ENCODE measurements at regions not wholly inside any gene's neighbourhood (a gene's known extent, or its start where the extent isn't known, plus 50 kb on each side); places are given as distances from the start of the nearest gene placed in this dataset.
"Not testable (repeated sequence)": the region's sequence is repeated elsewhere in the genome, so short reads cannot be mapped to it uniquely, and the experiment has no call there.

- no peak overlapping the region for H3K4me2 ChIP-seq (ENCODE audit: insufficient read depth, low read length)
- WGBS (ENCODE audit: insufficient coverage, low coverage, missing lambda C conversion rate): 0% methylated on average over 4 of the region's 4 CpGs
- no TSS peak for BruUV-seq (replicated peaks)
- H3K27ac ChIP-seq (ENCODE audit: extremely low read depth, low read depth, low read length): no peak overlapping the region
- POLR2A ChIA-PET: no interaction called here
- H3K9me1 ChIP-seq (ENCODE audit: control insufficient read depth, insufficient read depth, low read length): no peaks in the 10 kb centered on the region
- H3K79me2 ChIP-seq (ENCODE audit: control insufficient read depth, insufficient read depth, low read length): no peaks in the 10 kb centered on the region
- CTCF ChIA-PET (ENCODE audit: low intra/inter-chr PET ratio): no interaction called here
- no peak for FAIRE-seq
- intact Hi-C loops (cut with micrococcal nuclease): no loop called here
- H3K4me1 ChIP-seq (replicated peaks in 1 of 2; ENCODE audit: control insufficient read depth in 2 of 2, insufficient read depth in 2 of 2, low read length in 2 of 2): no peaks in the 10 kb centered on the region
- DNase-seq (ENCODE audit: extremely low read depth in 1 of 4, low spot score in 3 of 4): no peak
- no peaks in the 10 kb centered on the region for H3K36me3 ChIP-seq (ENCODE audit: control insufficient read depth, insufficient read depth, low read length)
- H3K9ac ChIP-seq (ENCODE audit: insufficient read depth in 1 of 2, low read depth in 2 of 2, low read length in 2 of 2): no peak overlapping the region
- in situ Hi-C loops (cut with MboI): no loop called here
- no peaks in the 10 kb centered on the region for H4K20me1 ChIP-seq (replicated peaks; ENCODE audit: control insufficient read depth, insufficient read depth, low read length)
- ATAC-seq: no peak
- no peaks in the 10 kb centered on the region for H3K9me3 ChIP-seq (replicated peaks; ENCODE audit: control insufficient read depth, insufficient read depth, low read depth, low read length)
- no peak overlapping the region for H2AFZ ChIP-seq (ENCODE audit: low read depth, low read length)
- H3K27me3 ChIP-seq (ENCODE audit: control insufficient read depth in 2 of 2, insufficient read depth in 2 of 2, low read length in 2 of 2): no peaks in the 10 kb centered on the region; a peak in 2 of 5 replicates
- no peak overlapping the region for H3K4me3 ChIP-seq
- TF ChIP-seq ARNT (IDR thresholded peaks at IDR 0.05) (no peak), NFATC3 (IDR thresholded peaks at IDR 0.05) (no peak), U2AF2 (optimal IDR thresholded peaks at IDR 0.05; ENCODE audit: low read depth, low read length) (no peak)
Measured at GRCh38 chr10:4226941-4227540, 442.0 kb upstream of the KLF6 start.

GRCh38 chr10:4224178-4224577 is 439.2 kb upstream of the KLF6 start:
- H3K27me3 ChIP-seq (ENCODE audit: control insufficient read depth in 2 of 2, insufficient read depth in 2 of 2, low read length in 2 of 2): no peaks in the 10 kb centered on the region; a peak in 2 of 5 replicates
- no TSS peak for BruUV-seq (replicated peaks)
- H3K4me1 ChIP-seq (replicated peaks in 1 of 2; ENCODE audit: control insufficient read depth in 2 of 2, insufficient read depth in 2 of 2, low read length in 2 of 2): no peaks in the 10 kb centered on the region
- H2AFZ ChIP-seq (ENCODE audit: low read depth, low read length): no peak overlapping the region
- H3K79me2 ChIP-seq (ENCODE audit: control insufficient read depth, insufficient read depth, low read length): no peaks in the 10 kb centered on the region
- H3K4me3 ChIP-seq: no peak overlapping the region
- POLR2A ChIA-PET: no interaction called here
- H3K4me2 ChIP-seq (ENCODE audit: insufficient read depth, low read length): no peak overlapping the region
- H4K20me1 ChIP-seq (replicated peaks; ENCODE audit: control insufficient read depth, insufficient read depth, low read length): no peaks in the 10 kb centered on the region
- ATAC-seq: no peak
- no peak for FAIRE-seq
- intact Hi-C loops (cut with micrococcal nuclease): no loop called here
- no peaks in the 10 kb centered on the region for H3K9me3 ChIP-seq (replicated peaks; ENCODE audit: control insufficient read depth, insufficient read depth, low read depth, low read length)
- no peaks in the 10 kb centered on the region for H3K36me3 ChIP-seq (ENCODE audit: control insufficient read depth, insufficient read depth, low read length)
- DNase-seq (ENCODE audit: extremely low read depth in 1 of 4, low spot score in 3 of 4): no peak
- in situ Hi-C loops (cut with MboI): no loop called here
- no peak overlapping the region for H3K9ac ChIP-seq (ENCODE audit: insufficient read depth in 1 of 2, low read depth in 2 of 2, low read length in 2 of 2)
- 5% methylated on average over 6 of the region's 6 CpGs for WGBS (ENCODE audit: insufficient coverage, low coverage, missing lambda C conversion rate)
- no peak overlapping the region for H3K27ac ChIP-seq (ENCODE audit: extremely low read depth, low read depth, low read length)
- CTCF ChIA-PET (ENCODE audit: low intra/inter-chr PET ratio): no interaction called here
- no peaks in the 10 kb centered on the region for H3K9me1 ChIP-seq (ENCODE audit: control insufficient read depth, insufficient read depth, low read length)
- no peak for TF ChIP-seq ZSCAN32 (CRISPR knock-in tag; IDR thresholded peaks at IDR 0.05)
- no peak for TF ChIP-seq FOXJ2 (tag; IDR thresholded peaks at IDR 0.05)

GRCh38 chr10:4221310-4221709 is 436.3 kb upstream of the KLF6 start:
- H3K9ac ChIP-seq (ENCODE audit: insufficient read depth in 1 of 2, low read depth in 2 of 2, low read length in 2 of 2); H3K79me2 ChIP-seq (ENCODE audit: control insufficient read depth, insufficient read depth, low read length); DNase-seq (ENCODE audit: extremely low read depth in 1 of 4, low spot score in 3 of 4); CTCF ChIA-PET (ENCODE audit: low intra/inter-chr PET ratio); H3K9me1 ChIP-seq (ENCODE audit: control insufficient read depth, insufficient read depth, low read length); H3K9me3 ChIP-seq (replicated peaks; ENCODE audit: control insufficient read depth, insufficient read depth, low read depth, low read length); H2AFZ ChIP-seq (ENCODE audit: low read depth, low read length); in situ Hi-C loops (cut with MboI); H4K20me1 ChIP-seq (replicated peaks; ENCODE audit: control insufficient read depth, insufficient read depth, low read length); H3K36me3 ChIP-seq (ENCODE audit: control insufficient read depth, insufficient read depth, low read length); H3K27ac ChIP-seq (ENCODE audit: extremely low read depth, low read depth, low read length); BruUV-seq (replicated peaks); POLR2A ChIA-PET; ATAC-seq; FAIRE-seq; H3K27me3 ChIP-seq (ENCODE audit: control insufficient read depth in 2 of 2, insufficient read depth in 2 of 2, low read length in 2 of 2); intact Hi-C loops (cut with micrococcal nuclease); H3K4me3 ChIP-seq; H3K4me1 ChIP-seq (replicated peaks in 1 of 2; ENCODE audit: control insufficient read depth in 2 of 2, insufficient read depth in 2 of 2, low read length in 2 of 2); H3K4me2 ChIP-seq (ENCODE audit: insufficient read depth, low read length): not testable (repeated sequence)
- 0% methylated on average over 2 of the region's 2 CpGs for WGBS (ENCODE audit: insufficient coverage, low coverage, missing lambda C conversion rate)

Measured in K562 (cell line).